Ishikawa (cell line): ENCODE measurements at regions not wholly inside any gene's neighbourhood (a gene's known extent, or its start where the extent isn't known, plus 50 kb on each side); places are given as distances from the start of the nearest gene placed in this dataset.

ENCODE experiments used
- CREB1 ChIP-seq: IDR thresholded peaks from 2 replicates; pipeline ENCODE4 v1.6.1; 2012; ENCODE audit warnings: low read depth
- EGR1 ChIP-seq: IDR thresholded peaks from 2 replicates; pipeline ENCODE4 v1.6.1; 2012
- USF1 ChIP-seq: IDR thresholded peaks from 2 replicates; pipeline ENCODE4 v1.6.1; 2012

GRCh38 chr5:65094279-65094678 is 325.5 kb downstream of the CWC27 start:
- no peak for TF ChIP-seq EGR1
- no peak for TF ChIP-seq USF1
- no peak for TF ChIP-seq CREB1
